Neuron (in vitro differentiated cells): ENCODE measurements at regions not wholly inside any gene's neighbourhood (a gene's known extent, or its start where the extent isn't known, plus 50 kb on each side); places are given as distances from the start of the nearest gene placed in this dataset.

Experiments
- H2AFZ ChIP-seq: one replicate; pipeline ENCODE4 v1.6.1; 2013; ENCODE audit warnings: low read depth, mild to moderate bottlenecking, inconsistent platforms, low read length, moderate library complexity
- H3K27me3 ChIP-seq: one replicate; pipeline ENCODE4 v1.6.1; 2013; ENCODE audit warnings: low read length; ENCODE audit not compliant: insufficient read depth
- H3K36me3 ChIP-seq: one replicate; pipeline ENCODE4 v1.6.1; 2013; ENCODE audit warnings: low read length; ENCODE audit not compliant: insufficient read depth
- H3K4me1 ChIP-seq: one replicate; pipeline ENCODE4 v1.6.1; 2013; ENCODE audit warnings: low read length; ENCODE audit not compliant: insufficient read depth
- H3K4me3 ChIP-seq: 2 replicates; pipeline ENCODE4 v1.5.1; 2013; ENCODE audit warnings: mild to moderate bottlenecking, low read length, moderate library complexity
- H3K9me3 ChIP-seq: one replicate; pipeline ENCODE4 v1.6.1; 2013; ENCODE audit warnings: low read length

GRCh38 chr3:6526321-6526720 is 334.6 kb upstream of the GRM7 start:
- Histone ChIP-seq H3K27me3 (no peaks in the 10 kb centered on the region), H3K36me3 (no peaks in the 10 kb centered on the region), H3K4me3 (no peak overlapping the region), H3K4me1 (no peaks in the 10 kb centered on the region), H3K9me3 (no peaks in the 10 kb centered on the region), H2AFZ (no peak overlapping the region)

DNA sequence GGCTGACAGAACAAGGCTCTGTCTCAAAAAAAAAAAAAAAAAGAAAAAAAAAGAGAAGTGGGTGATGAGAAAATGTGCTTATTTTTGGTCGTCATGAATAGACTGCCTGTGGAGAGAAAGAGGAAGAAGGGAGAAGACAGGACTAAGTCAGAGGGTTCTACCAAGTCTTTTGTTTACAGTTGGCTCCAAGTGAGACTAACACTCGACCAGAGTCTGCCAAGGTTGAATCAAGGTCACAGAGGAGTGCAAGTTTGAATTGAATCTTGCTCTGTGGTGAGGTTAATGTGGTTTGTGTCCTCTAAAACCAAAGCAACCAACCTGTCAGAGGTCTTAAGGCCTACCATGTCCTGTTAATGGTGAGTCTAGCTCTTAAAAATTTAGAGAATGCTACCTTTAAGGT is 334.1 kb upstream of the GRM7 start:
- H3K9me3 ChIP-seq, result no peaks in the 10 kb centered on the region
- H3K27me3 ChIP-seq, result no peaks in the 10 kb centered on the region
- H3K4me3 ChIP-seq, result no peak overlapping the region
- H3K4me1 ChIP-seq, result no peaks in the 10 kb centered on the region
- no peaks in the 10 kb centered on the region for H3K36me3 ChIP-seq
- H2AFZ ChIP-seq, result no peak overlapping the region

DNA sequence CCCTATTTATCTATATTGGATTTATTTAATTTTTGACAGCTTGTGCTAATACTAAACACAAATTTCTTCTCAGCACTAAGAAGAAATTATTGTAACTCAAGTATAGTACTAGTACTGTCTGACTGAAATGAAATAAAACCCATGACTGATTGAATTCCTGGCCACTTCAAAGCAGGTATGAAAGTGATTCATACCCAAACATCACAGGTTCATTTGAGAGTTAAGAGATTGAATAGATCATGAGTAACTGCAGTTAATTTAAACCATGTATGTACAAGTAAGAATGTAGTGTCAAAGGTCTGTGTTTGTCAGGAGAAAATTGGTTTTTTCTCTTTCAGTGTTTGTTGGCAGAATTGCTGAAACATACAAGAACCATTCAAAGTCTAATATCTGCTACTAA is 332.0 kb upstream of the GRM7 start:
- H3K4me3 ChIP-seq, result no peak overlapping the region
- H3K4me1 ChIP-seq, result no peaks in the 10 kb centered on the region
- H3K9me3 ChIP-seq, result no peaks in the 10 kb centered on the region
- no peaks in the 10 kb centered on the region for H3K27me3 ChIP-seq
- H3K36me3 ChIP-seq, result no peaks in the 10 kb centered on the region
- no peak overlapping the region for H2AFZ ChIP-seq

DNA sequence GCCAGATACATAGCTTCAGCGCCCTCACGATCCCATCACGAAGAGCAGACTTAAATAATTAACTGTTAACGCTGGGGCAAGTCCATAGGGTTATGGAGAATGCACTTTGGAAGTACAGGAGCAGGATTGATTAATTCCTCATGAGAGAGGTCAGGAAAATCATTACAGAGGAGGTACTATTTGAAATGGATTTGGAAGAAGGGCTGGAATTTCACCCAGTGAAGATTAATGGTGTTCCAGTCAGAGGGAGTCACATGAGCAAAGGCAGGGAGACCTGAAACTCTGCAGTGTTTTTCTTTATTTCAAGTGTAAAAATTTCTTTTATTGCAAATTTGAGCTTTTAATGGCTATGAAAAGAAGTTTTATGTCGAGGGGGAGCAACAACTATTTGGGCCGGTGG is 329.8 kb upstream of the GRM7 start:
- Histone ChIP-seq H3K4me3 (no peak overlapping the region), H2AFZ (no peak overlapping the region), H3K4me1 (no peaks in the 10 kb centered on the region), H3K36me3 (no peaks in the 10 kb centered on the region), H3K9me3 (no peaks in the 10 kb centered on the region), H3K27me3 (no peaks in the 10 kb centered on the region)

- Histone ChIP-seq H3K27me3 (no peaks in the 10 kb centered on the region), H3K9me3 (no peaks in the 10 kb centered on the region), H3K4me1 (no peaks in the 10 kb centered on the region), H2AFZ (no peak overlapping the region), H3K4me3 (no peak overlapping the region), H3K36me3 (no peaks in the 10 kb centered on the region)
Observed at GRCh38 chr3:6532101-6532500, 328.8 kb upstream of the GRM7 start.

DNA sequence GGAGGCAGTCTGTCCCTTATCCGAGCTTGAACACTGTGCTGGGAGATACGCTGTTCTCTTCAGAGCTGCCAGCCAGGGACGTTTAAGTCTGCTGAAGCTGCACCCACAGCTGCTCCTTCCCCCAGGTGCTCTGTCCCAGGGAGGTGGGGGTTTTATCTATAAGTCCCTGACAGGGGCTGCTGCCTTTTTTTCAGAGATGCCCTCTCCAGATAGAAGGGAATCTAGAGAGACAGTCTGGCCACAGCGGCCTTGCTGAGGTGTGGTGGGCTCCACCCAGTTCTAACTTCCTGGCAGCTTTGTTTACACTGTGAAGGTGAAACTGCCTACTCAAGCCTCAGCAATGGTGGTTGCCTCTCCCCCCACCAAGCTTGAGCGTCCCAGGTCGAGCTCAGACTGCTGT is 319.9 kb upstream of the GRM7 start:
- H3K27me3 ChIP-seq, result no peaks in the 10 kb centered on the region
- no peaks in the 10 kb centered on the region for H3K9me3 ChIP-seq
- H3K4me3 ChIP-seq, result no peak overlapping the region
- H3K4me1 ChIP-seq, result no peaks in the 10 kb centered on the region
- H3K36me3 ChIP-seq, result no peaks in the 10 kb centered on the region
- no peak overlapping the region for H2AFZ ChIP-seq

- Histone ChIP-seq H3K4me1 (no peaks in the 10 kb centered on the region), H3K36me3 (no peaks in the 10 kb centered on the region), H2AFZ (no peak overlapping the region), H3K4me3 (no peak overlapping the region), H3K27me3 (no peaks in the 10 kb centered on the region), H3K9me3 (no peaks in the 10 kb centered on the region)
Observed at GRCh38 chr3:6542795-6543194, 318.1 kb upstream of the GRM7 start.

- Histone ChIP-seq H3K9me3 (peaks cover 4% of the 10 kb centered on the region), H3K4me3 (no peak overlapping the region), H3K4me1 (no peaks in the 10 kb centered on the region), H3K36me3 (no peaks in the 10 kb centered on the region), H2AFZ (no peak overlapping the region), H3K27me3 (no peaks in the 10 kb centered on the region)
Observed at GRCh38 chr3:6549296-6549695, 311.6 kb upstream of the GRM7 start.

GRCh38 chr3:6551165-6551564 is 309.8 kb upstream of the GRM7 start:
- Histone ChIP-seq H3K9me3 (peaks cover 4% of the 10 kb centered on the region), H3K4me1 (no peaks in the 10 kb centered on the region), H2AFZ (no peak overlapping the region), H3K36me3 (no peaks in the 10 kb centered on the region), H3K4me3 (no peak overlapping the region), H3K27me3 (no peaks in the 10 kb centered on the region)

DNA sequence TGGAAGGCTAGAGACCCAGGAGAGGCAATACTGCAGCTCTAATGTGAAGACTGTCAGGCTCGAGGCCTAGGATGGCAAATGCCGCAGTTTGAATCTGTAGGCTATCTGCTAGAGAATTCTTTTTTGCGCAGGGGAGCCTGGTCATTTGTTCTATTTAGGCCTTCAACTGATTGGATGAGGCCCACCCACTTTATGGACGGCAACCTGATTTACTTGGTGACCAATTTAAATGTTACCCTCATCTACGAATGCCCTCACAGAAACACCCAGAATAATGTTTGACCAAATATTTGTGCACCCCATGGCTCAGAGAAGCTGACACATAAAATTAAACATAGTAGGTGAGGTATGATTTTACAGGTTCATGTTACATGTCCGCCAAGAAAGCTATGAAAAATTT is 300.7 kb upstream of the GRM7 start:
- no peaks in the 10 kb centered on the region for H3K36me3 ChIP-seq
- H3K9me3 ChIP-seq, result no peaks in the 10 kb centered on the region
- H2AFZ ChIP-seq, result no peak overlapping the region
- H3K4me1 ChIP-seq, result no peaks in the 10 kb centered on the region
- H3K27me3 ChIP-seq, result no peaks in the 10 kb centered on the region
- no peak overlapping the region for H3K4me3 ChIP-seq

GRCh38 chr3:6567241-6567640 is 293.7 kb upstream of the GRM7 start:
- Histone ChIP-seq H3K4me3 (no peak overlapping the region), H3K9me3 (no peaks in the 10 kb centered on the region), H3K4me1 (no peaks in the 10 kb centered on the region)

DNA sequence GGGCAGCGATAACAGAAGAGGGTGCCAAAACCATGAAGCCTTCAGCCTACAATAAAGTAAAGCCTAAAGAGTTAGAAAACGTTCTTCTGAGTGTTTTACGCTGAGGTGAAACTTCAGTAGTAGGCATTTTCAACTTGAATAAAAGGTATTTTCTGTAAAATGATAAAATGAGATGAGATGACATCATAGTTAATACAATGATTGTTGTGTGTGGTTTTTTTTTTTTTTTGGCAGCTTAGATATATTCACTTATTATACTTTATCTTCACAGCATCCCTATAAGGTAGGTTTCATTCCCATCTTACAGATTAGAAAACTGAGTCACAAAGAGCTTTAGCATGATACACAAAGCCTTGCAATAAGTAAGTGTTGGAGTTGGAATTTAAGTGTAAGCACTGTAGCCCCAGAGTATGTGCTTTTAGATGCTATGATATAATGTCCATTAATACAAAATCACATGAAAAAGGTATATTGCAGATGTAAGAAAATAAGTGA is 291.9 kb upstream of the GRM7 start:
- Histone ChIP-seq H3K9me3 (no peaks in the 10 kb centered on the region), H3K4me1 (no peaks in the 10 kb centered on the region), H3K36me3 (no peaks in the 10 kb centered on the region), H3K4me3 (no peak overlapping the region), H2AFZ (no peak overlapping the region), H3K27me3 (no peaks in the 10 kb centered on the region)

More at GRCh38 chr3:6567241-6567640, 293.7 kb upstream of the GRM7 start:
- Histone ChIP-seq H3K27me3 (no peaks in the 10 kb centered on the region), H2AFZ (no peak overlapping the region), H3K36me3 (no peaks in the 10 kb centered on the region)

- Histone ChIP-seq H2AFZ (no peak overlapping the region), H3K36me3 (no peaks in the 10 kb centered on the region), H3K4me3 (no peak overlapping the region), H3K9me3 (no peaks in the 10 kb centered on the region), H3K27me3 (no peaks in the 10 kb centered on the region), H3K4me1 (no peaks in the 10 kb centered on the region)
Observed at GRCh38 chr3:6571448-6571847, 289.5 kb upstream of the GRM7 start.

- no peaks in the 10 kb centered on the region for H3K9me3 ChIP-seq
- H2AFZ ChIP-seq, result no peak overlapping the region
- H3K36me3 ChIP-seq, result no peaks in the 10 kb centered on the region
- no peaks in the 10 kb centered on the region for H3K27me3 ChIP-seq
- no peaks in the 10 kb centered on the region for H3K4me1 ChIP-seq
- H3K4me3 ChIP-seq, result no peak overlapping the region
Observed at GRCh38 chr3:6577584-6577983, 283.3 kb upstream of the GRM7 start.
